ENCODE measurements at regions not wholly inside any gene's neighbourhood (a gene's known extent, or its start where the extent isn't known, plus 50 kb on each side); places are given as distances from the start of the nearest gene placed in this dataset.

- no peaks in the 10 kb centered on the region for H3K4me1 Mint-ChIP-seq
- DNase-seq (ENCODE audit: low spot score in 2 of 2) (no peak), ATAC-seq (no peak)
- H3K36me3 Mint-ChIP-seq, result no peaks in the 10 kb centered on the region
- no peak overlapping the region for H3K4me3 Mint-ChIP-seq
- H3K9me3 Mint-ChIP-seq, result peaks cover 10% of the 10 kb centered on the region
- H3K27ac Mint-ChIP-seq, result no peak overlapping the region
These were observed 437.0 kb downstream of the FSCB start for GRCh38 chr14:44070046-44070445.

- Mint-ChIP-seq H3K27ac (no peak overlapping the region), H3K9me3 (peaks cover 11% of the 10 kb centered on the region), H3K4me1 (no peaks in the 10 kb centered on the region), H3K36me3 (no peaks in the 10 kb centered on the region), H3K4me3 (no peak overlapping the region)
- DNase-seq (ENCODE audit: low spot score in 2 of 2) (no peak), ATAC-seq (no peak)
These were observed 453.7 kb downstream of the FSCB start for GRCh38 chr14:44053422-44053821.

DNA sequence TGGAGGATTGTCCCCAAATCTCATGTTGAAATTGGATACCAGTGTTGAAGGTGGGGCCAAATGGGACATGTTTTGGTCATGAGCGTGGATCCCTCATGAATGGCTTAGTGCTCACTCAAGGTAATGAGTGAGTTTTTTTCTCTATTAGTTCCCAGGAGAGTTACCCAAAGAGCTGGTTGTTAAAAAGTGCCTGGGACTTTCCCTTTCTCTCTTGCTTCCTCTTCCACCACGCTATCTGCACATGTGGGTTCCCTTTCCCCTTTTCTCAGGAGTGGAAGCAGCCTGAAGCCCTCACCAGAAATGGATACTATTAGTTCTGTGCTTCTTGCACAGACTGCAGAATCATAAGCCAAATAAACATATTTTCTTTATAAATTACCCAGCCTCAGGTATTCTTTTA, 465.4 kb downstream of the FSCB start:
- ATAC-seq, result no peak
- Mint-ChIP-seq H3K4me1 (no peaks in the 10 kb centered on the region), H3K9me3 (peaks cover 15% of the 10 kb centered on the region), H3K4me3 (no peak overlapping the region), H3K27ac (no peak overlapping the region), H3K36me3 (no peaks in the 10 kb centered on the region)
- DNase-seq (ENCODE audit: low spot score in 2 of 2), result no peak

- Mint-ChIP-seq H3K4me1 (no peaks in the 10 kb centered on the region), H3K9me3 (peaks cover 15% of the 10 kb centered on the region), H3K4me3 (no peak overlapping the region), H3K27ac (no peak overlapping the region), H3K36me3 (no peaks in the 10 kb centered on the region)
- DNase-seq (ENCODE audit: low spot score in 2 of 2) (no peak), ATAC-seq (no peak)
These were observed 466.5 kb downstream of the FSCB start for GRCh38 chr14:44040561-44040960.

- H3K9me3 Mint-ChIP-seq, result peaks cover 15% of the 10 kb centered on the region
- H3K36me3 Mint-ChIP-seq, result no peaks in the 10 kb centered on the region
- no peak overlapping the region for H3K4me3 Mint-ChIP-seq
- H3K4me1 Mint-ChIP-seq, result no peaks in the 10 kb centered on the region
- DNase-seq (ENCODE audit: low spot score in 2 of 2) (no peak), ATAC-seq (no peak)
- no peak overlapping the region for H3K27ac Mint-ChIP-seq
These were observed 470.8 kb downstream of the FSCB start for GRCh38 chr14:44036248-44036647.

DNA sequence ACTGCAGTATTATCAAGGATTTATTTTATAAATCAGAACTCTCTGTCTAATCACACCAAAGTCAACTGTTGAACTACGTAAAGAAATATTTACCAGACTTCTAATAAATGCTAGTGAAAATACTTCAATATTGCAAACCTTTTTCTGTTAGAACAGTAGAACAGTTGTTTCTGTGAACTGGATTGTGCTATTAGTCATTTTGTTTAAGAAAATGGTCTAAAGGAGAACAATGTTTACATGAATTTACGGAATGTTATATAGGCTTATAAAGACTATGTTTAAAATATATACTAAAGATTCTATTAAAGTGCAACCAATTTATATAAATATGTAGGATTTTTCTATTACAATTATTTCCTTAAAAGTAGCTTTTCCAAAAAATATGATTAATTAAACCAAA, 471.4 kb downstream of the FSCB start:
- H3K27ac Mint-ChIP-seq, result no peak overlapping the region

DNA sequence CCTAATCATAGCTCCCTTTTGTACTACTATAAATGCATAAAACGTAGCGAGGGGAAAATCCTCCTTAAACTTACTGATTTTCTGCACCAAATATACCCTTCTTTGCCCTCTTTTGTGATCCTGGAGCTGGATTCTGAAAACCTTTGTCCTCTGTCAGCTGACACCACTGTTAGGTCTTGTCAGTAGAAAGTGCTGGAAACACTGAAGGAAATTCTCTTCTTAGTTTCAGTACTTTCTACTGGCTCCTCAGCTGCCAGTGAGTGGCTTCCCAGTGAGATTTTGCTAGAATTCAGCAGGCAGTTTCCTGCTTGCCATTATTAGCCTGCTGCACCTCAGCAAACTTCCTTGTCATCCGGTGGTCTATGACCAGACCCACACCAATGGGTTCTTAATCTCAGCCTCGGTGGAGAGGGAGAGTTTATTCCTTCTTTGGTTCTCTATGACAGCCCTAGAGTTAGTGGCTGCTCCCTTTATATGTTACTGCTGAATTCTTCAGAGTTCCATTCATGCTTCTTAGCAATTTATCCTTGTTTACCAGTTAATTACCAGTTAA, 476.2 kb downstream of the FSCB start:
- no peaks in the 10 kb centered on the region for H3K4me1 Mint-ChIP-seq
- DNase-seq (ENCODE audit: low spot score in 2 of 2), result no peak
- no peak overlapping the region for H3K4me3 Mint-ChIP-seq
- H3K9me3 Mint-ChIP-seq, result peaks cover 2% of the 10 kb centered on the region
- H3K27ac Mint-ChIP-seq, result no peak overlapping the region
- no peaks in the 10 kb centered on the region for H3K36me3 Mint-ChIP-seq
- ATAC-seq, result no peak

More for the DNA sequence above, 471.4 kb downstream of the FSCB start:
- no peak overlapping the region for H3K4me3 Mint-ChIP-seq
- H3K9me3 Mint-ChIP-seq, result peaks cover 17% of the 10 kb centered on the region
- no peak for ATAC-seq
- H3K4me1 Mint-ChIP-seq, result no peaks in the 10 kb centered on the region
- no peaks in the 10 kb centered on the region for H3K36me3 Mint-ChIP-seq
- no peak for DNase-seq (ENCODE audit: low spot score in 2 of 2)

DNA sequence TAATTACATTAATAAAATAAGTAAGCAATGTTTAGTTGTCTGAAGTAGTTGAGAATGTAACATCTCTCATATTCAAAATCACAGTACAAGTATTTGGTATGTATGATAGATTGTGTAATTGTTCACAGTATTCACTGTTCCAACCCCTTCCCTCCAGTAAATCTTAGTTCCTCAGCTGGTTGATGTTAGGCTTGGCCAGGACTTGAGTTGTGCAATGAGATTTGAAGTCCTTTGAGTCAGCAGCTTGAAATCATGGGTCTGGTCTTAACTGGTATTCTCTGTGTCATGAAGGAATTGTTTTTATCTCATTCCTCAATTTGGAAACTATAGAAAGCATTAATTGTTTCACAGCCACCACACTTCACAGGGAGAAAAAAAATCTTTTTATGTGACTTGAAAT, 477.1 kb downstream of the FSCB start:
- Mint-ChIP-seq H3K36me3 (no peaks in the 10 kb centered on the region), H3K27ac (no peak overlapping the region), H3K4me1 (no peaks in the 10 kb centered on the region), H3K9me3 (peaks cover 2% of the 10 kb centered on the region), H3K4me3 (no peak overlapping the region)
- no peak for ATAC-seq
- DNase-seq (ENCODE audit: low spot score in 2 of 2), result no peak

DNA sequence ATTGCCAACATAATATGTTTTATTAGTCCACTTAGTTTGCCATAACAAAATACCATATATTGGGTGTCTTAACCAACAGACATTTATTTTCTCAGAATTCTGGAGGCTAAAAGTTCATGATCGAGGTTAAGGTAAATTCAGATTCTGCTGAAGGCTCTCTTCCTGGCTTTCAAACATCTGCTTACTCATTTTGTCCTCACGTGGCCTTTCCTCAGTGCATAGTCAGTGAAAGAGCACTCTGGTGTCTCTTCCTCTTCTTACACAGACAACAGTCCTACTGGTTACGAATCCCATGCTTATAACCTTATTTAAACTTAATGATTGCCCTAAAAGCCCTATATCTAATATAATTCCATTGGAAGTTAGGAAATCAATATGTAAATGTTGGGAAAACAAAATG, 479.7 kb downstream of the FSCB start:
- Mint-ChIP-seq H3K9me3 (peaks cover 9% of the 10 kb centered on the region), H3K4me3 (no peak overlapping the region), H3K4me1 (no peaks in the 10 kb centered on the region), H3K36me3 (no peaks in the 10 kb centered on the region), H3K27ac (no peak overlapping the region)
- DNase-seq (ENCODE audit: low spot score in 2 of 2) (no peak), ATAC-seq (no peak)

- Mint-ChIP-seq H3K4me3 (no peak overlapping the region), H3K9me3 (peaks cover 20% of the 10 kb centered on the region), H3K36me3 (no peaks in the 10 kb centered on the region), H3K4me1 (no peaks in the 10 kb centered on the region), H3K27ac (no peak overlapping the region)
- no peak for DNase-seq (ENCODE audit: low spot score in 2 of 2)
- ATAC-seq, result no peak
These were observed 496.5 kb downstream of the FSCB start for GRCh38 chr14:44010595-44010994.

GRCh38 chr14:44010071-44010470, 497.0 kb downstream of the FSCB start:
- Mint-ChIP-seq H3K36me3 (no peaks in the 10 kb centered on the region), H3K4me3 (no peak overlapping the region), H3K9me3 (peaks cover 17% of the 10 kb centered on the region), H3K4me1 (no peaks in the 10 kb centered on the region), H3K27ac (no peak overlapping the region)
- ATAC-seq (no peak), DNase-seq (ENCODE audit: low spot score in 2 of 2) (no peak)

GRCh38 chr14:44009642-44010041, 497.4 kb downstream of the FSCB start:
- DNase-seq (ENCODE audit: low spot score in 2 of 2), result no peak
- Mint-ChIP-seq H3K4me3 (no peak overlapping the region), H3K27ac (no peak overlapping the region), H3K9me3 (peaks cover 15% of the 10 kb centered on the region), H3K36me3 (no peaks in the 10 kb centered on the region), H3K4me1 (no peaks in the 10 kb centered on the region)
- ATAC-seq, result no peak

GRCh38 chr14:43988989-43989388, 518.1 kb downstream of the FSCB start:
- Mint-ChIP-seq H3K4me1 (no peaks in the 10 kb centered on the region), H3K36me3 (no peaks in the 10 kb centered on the region), H3K9me3 (peaks cover 15% of the 10 kb centered on the region), H3K27ac (no peak overlapping the region), H3K4me3 (no peak overlapping the region)
- ATAC-seq, result no peak
- DNase-seq (ENCODE audit: low spot score in 2 of 2), result no peak

GRCh38 chr14:43983721-43984120, 523.4 kb downstream of the FSCB start:
- no peaks in the 10 kb centered on the region for H3K36me3 Mint-ChIP-seq
- DNase-seq (ENCODE audit: low spot score in 2 of 2), result no peak
- no peak for ATAC-seq
- H3K9me3 Mint-ChIP-seq, result peaks cover 14% of the 10 kb centered on the region
- H3K4me1 Mint-ChIP-seq, result no peaks in the 10 kb centered on the region
- H3K27ac Mint-ChIP-seq, result no peak overlapping the region
- H3K4me3 Mint-ChIP-seq, result no peak overlapping the region

DNA sequence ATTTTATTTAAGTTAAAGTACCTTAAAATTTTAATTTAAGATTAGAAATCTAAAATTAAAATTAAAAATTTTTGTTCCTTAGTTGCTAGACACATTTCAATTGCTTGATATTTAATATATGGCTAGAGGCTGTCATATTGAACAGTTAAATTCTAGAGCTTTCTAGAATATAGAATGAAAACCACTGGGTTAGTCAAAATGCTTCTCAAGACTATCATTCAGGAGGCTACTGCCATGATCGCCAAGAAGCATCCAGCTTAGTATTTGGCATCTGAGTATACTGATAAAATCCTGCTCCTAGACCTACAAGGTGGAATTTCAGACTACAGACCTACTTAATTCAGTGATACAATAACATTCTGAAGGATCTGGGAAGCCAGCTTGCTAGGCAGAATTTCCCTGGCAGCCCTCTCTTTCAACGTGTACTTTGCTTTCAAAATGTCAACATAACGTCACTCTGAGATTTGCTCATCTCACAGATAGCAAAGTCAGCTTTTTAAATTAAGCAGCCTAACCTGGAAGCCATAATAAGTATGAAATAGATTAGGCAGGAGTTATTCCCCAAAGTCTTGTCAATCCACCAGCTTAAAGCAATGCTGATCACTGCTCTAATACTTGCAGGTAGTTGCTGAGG, 525.8 kb downstream of the FSCB start:
- DNase-seq (ENCODE audit: low spot score in 2 of 2), result no peak
- no peak overlapping the region for H3K27ac Mint-ChIP-seq
- H3K9me3 Mint-ChIP-seq, result peaks cover 20% of the 10 kb centered on the region
- no peak for ATAC-seq
- no peaks in the 10 kb centered on the region for H3K36me3 Mint-ChIP-seq
- H3K4me1 Mint-ChIP-seq, result no peaks in the 10 kb centered on the region
- H3K4me3 Mint-ChIP-seq, result no peak overlapping the region

GRCh38 chr14:43956741-43957140, 550.3 kb downstream of the FSCB start:
- no peak for ATAC-seq
- no peak overlapping the region for H3K27ac Mint-ChIP-seq
- H3K4me1 Mint-ChIP-seq, result no peaks in the 10 kb centered on the region
- peaks cover 3% of the 10 kb centered on the region for H3K9me3 Mint-ChIP-seq
- no peaks in the 10 kb centered on the region for H3K36me3 Mint-ChIP-seq
- H3K4me3 Mint-ChIP-seq, result no peak overlapping the region
- no peak for DNase-seq (ENCODE audit: low spot score in 2 of 2)

- H3K27ac Mint-ChIP-seq, result no peak overlapping the region
- DNase-seq (ENCODE audit: low spot score in 2 of 2) (no peak), ATAC-seq (no peak)
- H3K36me3 Mint-ChIP-seq, result no peaks in the 10 kb centered on the region
- H3K9me3 Mint-ChIP-seq, result peaks cover 7% of the 10 kb centered on the region
- no peak overlapping the region for H3K4me3 Mint-ChIP-seq
- no peaks in the 10 kb centered on the region for H3K4me1 Mint-ChIP-seq
These were observed 557.7 kb downstream of the FSCB start for GRCh38 chr14:43949400-43949799.

Data from stimulated activated effector memory CD8-positive, alpha-beta T cell treated with anti-CD3 and anti-CD28 coated beads, Interleukin-12 subunit alpha, Interleukin-12 subunit beta, amount 100 ng/mL, for 72 hours (primary cell).